CD1c-positive myeloid dendritic cell (primary cell): ENCODE measurements at regions not wholly inside any gene's neighbourhood (a gene's known extent, or its start where the extent isn't known, plus 50 kb on each side); places are given as distances from the start of the nearest gene placed in this dataset.
"Not testable (repeated sequence)": the region's sequence is repeated elsewhere in the genome, so short reads cannot be mapped to it uniquely, and the experiment has no call there.

Experiments
- DNase-seq: peaks from one replicate; pipeline ENCODE4 v3.0.0-alpha.2; 2016; ENCODE audit errors: extremely low spot score

DNA sequence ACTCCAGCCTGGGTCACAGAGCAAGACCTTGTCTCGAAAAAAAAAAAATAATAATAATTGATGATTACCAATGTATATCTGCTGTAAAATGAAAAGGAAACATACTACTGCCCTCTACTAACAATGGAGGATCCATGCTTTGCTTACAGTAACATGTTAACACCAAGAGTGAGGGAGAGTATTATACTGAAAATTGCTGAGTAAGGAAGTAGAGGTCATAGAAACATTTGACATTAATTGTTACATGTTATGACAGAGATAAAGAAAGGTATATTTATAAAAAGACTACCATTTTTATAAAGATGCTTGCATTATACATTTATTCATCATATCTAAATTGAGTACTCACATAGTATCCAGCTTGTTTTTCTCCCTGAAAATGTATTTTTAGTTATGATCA, 1989.8 kb upstream of the TENM3 start:
- no peak for DNase-seq

DNA sequence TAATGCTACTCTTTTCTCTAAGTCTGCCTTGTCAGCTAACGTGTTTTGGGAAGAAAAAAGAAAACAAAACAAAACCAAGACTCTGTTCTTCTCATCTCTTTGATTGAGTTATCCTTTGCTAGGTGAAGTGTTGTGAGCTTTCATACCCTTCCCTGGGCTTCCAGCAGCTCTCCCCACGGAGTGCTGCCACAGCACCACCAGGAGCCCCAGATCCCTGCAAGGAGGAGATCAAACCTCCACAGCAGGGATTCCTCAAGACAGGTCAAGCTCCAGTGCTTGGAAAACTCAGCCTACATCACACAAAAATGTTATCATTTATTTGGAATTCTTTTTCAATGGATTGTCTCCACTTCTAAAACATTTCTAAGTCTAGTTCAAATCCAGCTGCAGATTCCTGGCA, 1981.9 kb upstream of the TENM3 start:
- no peak for DNase-seq

DNA sequence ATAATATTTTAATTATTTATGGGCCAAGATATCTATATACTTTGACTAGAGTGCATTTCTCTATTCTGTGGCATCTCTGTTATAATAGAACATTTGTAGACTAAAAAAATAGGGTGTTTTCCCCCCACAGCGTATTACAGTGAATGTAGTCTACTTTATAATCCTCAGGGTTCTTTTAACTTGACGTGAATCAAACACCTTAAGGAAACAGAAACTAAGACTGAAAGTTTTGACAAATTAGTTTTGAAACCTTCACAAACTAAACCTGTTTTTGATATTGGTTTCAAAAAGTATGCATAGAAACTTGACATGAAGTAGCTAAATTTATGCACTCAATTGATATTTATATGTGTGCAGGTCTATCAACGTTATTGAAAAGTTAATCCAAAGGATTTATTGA, 1963.1 kb upstream of the TENM3 start:
- DNase-seq: no peak

DNA sequence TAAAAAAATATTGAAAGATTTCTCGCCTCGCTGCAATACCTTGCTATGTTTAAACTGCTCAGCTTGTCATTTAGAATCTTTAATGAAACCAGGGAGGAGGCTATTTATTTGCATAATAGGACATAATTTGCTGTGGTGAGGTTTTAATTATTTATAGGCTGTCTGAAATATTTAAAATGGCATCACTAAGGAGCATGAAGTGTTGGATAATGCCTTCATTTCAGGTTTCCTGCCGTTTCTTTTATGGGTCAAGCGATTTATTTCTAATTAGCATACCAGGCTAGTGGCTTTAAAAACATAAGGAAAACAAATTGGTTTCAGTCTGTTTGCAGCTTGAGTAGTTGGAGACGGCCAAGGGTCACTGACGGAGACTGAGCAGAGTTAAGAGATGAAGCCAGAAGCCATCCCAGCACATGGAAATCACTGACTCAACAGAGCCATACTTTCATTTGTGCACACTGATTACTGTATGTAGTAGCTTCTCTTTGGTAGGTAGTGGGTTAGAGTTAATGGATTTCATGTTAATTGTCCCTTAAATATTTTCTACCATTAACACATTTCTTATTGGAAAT, 1962.4 kb upstream of the TENM3 start:
- DNase-seq: no peak

DNA sequence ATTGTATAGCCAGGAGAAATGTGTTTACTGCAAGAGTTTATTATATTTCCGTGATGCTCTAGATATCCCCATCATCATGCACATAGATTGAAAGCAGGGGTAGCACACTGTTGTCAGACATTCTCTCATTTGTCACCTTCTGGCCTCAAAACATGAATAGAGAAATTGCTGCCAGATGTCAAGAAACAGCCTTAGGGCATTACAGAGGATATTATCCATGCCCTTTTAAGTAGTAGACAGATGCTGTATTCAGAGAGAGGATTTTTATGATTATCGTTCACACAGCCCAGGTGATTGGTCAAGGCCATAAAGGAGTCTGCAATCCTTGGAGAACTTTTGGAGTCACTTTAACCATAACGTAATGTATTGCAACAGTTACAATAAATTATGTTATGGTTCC, 1961.5 kb upstream of the TENM3 start:
- no peak for DNase-seq

DNA sequence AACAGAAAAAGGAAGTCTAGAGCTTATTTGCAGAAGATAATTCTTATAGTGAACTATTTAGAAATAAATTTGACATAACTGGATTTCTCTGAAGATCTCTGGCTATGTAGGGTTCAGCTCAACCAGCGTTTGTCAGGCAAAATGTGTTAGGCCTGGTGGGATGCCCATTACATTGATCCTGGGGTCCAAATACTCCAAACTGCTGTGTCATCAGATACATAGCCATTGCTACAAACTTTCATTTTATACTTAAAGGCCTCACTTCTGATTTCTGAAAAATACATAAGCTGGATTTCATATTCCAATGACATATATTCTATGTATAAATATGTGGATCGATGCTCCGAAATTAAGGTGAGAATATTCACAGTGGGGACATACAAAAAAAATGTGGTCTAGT, 1958.9 kb upstream of the TENM3 start:
- no peak for DNase-seq

DNA sequence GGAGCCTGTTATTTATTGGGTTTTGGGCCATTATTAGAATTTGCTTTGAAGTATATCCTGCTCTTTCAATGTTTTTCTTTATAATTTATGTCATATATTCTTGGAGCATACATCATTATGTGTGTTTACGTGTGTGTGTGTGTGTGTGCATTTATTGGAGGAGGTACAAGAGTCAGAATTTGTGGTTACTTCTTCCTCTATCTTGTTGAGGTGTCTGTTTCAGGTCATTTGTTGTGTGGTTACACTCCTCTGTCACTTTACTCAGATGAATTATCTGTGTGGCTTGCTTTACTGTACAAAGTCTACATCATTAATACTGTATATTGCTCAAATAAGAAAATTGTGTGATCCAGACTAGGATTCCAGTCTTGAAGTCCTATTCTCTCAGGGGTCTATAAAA, 1957.4 kb upstream of the TENM3 start:
- no peak for DNase-seq

DNA sequence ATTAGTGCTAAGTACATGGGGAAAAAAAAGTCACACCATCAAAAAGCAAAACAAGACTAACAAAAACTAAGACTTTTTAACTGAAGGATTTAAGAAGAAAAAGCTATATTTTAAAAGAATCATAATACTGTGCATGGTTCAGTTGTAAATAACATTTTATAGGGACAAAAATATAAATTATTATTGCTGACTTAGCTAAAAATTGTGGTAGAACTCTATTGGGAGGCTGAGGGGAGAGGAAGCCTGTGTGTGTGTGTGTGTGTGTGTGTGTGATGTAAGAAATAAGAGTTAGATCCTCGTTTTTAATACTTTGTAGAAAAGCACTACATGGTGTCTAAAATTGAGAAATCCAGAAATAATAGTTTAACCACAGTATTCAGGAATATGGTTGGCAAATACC, 1950.9 kb upstream of the TENM3 start:
- DNase-seq: no peak

DNA sequence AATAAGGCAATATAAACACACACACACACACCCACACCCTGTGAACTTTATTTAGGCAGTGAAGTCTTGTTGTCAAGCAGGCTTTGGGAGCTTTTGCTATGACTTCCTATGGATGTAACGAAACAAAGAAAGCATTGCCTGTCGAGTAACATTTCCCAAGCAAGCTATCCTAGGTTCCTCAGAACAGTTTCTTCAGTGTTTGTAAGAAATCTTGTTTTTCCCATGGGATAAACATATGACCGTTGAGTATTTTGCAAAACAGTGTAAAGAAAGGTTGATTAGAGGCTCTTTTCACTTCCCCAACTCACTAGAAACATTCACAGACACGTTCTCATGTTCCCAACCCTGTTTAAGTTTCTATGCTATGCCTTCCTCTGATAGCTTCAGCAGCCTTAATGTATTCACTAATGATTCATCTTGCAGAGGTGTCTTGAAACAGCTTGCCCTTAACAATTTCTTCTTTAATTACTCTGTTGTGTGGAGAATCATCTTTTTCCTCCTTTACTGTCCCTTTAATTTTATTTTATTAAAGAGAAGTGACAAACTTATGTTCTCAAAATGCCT, 1947.1 kb upstream of the TENM3 start:
- no peak for DNase-seq

DNA sequence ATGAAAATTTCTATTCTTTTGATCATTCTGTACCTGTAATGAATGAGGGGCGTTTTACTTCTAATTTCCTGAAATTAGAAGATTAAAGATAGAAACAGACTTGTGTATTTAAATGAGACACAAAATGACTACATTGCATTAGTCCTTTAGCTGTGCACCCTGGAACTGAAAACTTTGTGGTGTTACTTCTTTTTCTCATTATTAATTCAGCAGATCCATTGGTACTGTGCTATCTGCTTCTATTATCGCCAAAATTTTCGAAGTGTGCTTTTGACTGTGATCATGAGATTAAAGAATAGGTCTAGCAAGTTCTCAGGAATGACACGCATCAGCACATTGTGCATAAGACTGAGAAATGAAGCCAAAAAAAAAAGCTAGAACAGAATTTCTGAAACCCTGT, 1938.9 kb upstream of the TENM3 start:
- no peak for DNase-seq

DNA sequence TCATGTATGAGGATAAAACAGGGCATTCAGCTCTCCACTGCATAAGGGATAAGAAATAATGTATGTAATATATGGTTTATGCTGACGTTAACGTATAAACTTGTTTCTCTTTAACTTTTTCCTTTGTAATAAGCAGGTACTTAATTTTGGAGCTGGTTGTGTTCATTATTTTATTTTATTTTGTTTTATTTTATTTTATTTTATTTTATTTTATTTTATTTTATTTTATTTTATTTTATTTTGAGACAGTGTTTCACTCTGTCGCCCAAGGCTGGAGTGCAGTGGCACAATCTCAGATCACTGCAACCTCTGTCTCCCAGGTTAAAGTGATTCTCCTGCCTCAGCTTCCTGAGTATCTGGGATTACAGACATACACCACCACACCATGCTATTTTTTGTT, 1932.6 kb upstream of the TENM3 start:
- no peak for DNase-seq

DNA sequence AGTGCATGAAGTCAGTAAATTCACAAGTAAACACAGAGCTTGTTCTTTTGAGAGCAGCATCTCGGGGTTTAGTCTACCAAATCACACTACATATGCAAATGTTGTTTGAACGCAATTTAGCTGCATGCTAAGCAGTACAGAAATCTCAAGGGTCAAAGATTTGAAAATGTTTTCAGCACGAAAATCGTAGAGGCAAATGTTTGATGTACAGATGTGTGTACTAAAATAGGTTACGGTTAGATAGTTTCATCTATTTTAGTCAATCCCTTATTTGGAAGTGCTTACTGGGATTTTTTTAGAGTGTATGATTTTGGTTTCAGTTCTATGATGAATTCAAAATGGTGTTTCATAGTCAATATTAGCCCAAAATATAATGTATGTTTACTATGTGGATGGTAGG, 1928.2 kb upstream of the TENM3 start:
- no peak for DNase-seq

DNA sequence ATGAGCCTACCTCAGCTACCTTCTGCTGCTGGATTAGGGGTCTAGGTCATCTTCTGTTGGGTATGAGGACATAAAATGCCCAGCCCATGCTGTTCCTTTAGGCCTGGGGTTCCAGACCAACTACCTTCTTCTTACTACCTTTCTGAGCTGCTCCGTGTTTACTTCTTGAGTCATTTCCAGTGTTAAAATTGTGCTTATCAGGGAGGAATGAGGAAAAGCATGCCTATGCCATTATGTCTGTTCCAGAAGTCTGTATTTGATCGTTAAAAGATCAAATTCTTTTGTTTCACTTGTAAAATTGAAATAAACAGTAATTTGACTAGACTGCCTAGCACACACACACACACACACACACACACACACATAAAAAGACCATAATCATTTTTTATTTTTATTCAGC, 1912.7 kb upstream of the TENM3 start:
- DNase-seq: no peak

DNA sequence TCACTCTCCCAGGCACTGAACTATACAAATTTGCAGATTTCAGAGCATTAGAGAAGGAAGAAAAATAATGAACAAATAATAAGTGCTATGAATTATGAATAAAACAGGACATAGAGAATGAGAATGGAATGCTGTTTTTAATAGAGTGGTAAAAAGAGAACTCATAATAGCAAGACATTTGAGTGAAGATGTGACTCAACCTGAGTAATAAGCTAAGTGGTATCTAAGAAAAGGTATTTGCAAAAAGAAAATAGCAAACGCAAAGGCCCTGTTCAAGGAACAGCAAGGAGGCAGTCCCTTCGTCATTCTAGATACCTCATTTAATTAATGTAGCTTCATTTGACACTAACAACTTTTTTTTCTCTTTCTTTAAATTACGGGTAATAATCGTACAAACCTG, 1910.0 kb upstream of the TENM3 start:
- DNase-seq: no peak

DNA sequence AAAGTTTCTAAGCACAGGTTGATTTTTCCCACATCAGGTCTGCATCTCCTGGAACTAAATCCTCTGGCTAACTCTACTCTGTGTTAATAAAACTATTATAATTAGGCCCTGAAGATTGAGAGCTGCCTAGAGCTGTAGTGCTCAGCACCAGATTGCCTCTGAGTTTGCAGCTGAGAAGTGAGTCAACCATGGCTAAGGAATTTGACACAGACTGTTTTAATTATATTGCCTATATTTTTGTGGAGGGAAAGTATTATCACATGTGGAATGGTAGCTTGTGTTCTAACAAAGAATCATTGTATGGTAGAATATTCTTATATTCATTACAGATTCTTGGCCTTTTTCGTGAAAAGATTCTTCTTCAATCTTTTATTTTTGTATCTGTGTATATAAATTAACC, 1907.6 kb upstream of the TENM3 start:
- DNase-seq: no peak

DNA sequence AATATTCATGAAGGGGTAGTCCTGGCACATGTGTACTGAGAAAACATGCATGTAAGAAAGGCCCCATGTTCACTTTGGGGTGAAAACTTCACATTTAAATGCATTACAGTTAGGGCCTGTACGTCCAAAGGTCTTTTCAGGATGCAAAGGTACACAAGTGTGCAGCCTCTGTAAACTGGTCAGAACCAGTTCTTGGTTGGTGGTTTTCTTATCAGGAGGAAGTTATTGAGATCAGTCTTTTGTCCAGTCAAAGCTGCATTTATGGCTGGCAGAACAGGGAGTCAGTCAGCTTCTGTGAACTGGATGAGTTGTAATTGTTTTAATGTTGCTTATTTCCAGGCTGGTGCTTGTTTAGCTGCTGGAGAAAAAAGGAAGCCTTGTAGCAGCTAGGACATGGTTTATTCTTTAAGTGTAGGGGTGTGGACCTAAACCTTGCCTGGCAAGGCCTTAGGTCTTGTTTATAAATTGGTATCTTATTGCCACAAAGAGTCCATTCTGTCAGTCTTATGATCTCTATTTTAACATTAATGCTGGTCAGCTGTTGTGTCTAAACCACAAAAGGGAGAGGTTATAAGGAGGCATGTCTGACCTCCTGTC, 1906.6 kb upstream of the TENM3 start:
- no peak for DNase-seq

DNA sequence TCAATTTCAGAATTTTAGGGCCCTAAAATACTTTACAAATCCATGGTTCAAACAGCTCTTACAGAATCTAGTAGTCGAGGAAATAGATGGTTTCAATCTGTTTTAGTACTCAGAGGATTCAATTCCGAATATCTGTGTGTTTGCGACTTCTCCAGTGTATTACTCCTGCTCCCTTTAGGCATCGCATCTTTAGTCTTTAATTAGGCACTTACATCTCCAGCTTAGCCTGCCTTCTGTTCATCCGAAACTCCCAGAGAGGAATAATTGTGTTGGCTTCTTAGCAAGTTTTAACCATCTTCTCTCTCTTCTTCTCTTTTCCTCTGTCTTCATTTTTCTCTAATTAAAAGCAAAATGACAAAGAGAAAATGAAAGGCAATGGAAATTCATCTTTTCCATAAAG, 1901.3 kb upstream of the TENM3 start:
- no peak for DNase-seq

DNA sequence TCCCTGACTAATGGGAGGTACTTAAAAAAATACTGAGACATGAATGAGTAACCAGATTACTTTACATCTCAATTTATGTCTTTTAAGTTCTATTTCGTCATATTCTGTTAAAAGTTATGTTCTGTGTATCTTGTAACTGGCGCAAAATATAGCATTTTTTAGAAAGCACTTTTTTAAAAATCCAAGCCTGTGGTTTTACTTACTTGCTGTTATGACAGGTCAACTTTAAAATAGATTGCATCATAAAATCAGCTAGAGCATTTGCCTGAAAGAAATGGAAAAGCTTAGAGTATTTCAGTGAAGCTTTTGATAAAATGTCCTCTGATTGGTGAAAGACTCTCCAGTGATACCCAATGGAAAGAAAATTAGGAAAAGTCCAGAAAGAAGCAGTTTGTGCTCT, 1892.3 kb upstream of the TENM3 start:
- DNase-seq: no peak

DNA sequence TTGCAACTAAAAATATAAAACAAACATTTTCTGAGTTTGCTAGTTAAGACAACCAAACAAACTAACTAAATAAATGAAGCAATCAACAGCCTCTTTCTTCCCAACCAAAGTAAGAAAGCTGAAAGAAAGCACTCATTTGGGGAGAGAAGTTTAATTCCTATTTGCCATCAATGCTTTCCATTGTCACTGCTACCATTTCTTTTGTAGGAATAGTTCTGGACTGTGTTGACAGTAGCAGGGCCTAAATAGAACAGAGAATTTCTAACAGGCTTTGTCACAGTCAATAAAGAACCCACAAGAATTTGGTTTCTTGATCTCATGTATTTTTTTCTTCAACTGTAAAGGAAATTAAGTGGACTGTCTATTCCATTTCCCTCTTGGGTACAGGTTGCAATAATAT, 1886.4 kb upstream of the TENM3 start:
- DNase-seq: no peak

DNA sequence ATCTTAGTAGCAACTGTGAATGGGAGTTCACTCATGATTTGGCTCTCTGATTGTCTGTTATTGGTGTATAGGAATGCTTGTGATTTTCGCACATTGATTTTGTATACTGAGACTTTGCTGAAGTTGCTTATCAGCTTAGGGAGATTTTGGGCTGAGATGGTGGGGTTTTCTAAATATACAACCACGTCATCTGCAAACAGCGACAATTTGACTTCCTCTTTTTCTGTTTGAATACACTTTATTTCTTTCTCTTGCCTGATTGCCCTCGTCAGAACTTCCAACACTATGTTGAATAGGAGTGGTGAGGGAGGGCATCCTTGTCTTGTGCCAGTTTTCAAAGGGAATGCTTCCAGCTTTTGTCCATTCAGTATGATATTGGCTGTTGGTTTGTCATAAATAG, 1883.1 kb upstream of the TENM3 start:
- not testable (repeated sequence) for DNase-seq

DNA sequence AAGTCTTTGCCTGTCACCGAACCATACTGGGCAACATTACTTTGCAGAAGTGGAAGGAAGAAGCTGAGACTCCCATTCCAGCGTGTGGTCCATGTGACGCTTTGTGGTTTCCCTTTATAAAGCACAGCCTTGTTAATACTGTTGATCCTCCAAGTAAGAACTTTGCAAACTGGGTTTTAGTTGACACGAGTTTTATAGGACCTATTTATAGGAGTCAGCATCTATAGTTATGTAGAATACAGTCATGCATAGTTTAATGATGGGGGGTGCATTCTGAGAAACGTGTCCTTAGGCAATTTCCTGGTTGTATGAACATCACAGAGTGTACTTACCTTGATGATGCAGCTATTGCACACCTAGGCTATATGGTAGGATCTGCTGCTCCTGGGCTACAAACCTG, 1879.4 kb upstream of the TENM3 start:
- DNase-seq: no peak

DNA sequence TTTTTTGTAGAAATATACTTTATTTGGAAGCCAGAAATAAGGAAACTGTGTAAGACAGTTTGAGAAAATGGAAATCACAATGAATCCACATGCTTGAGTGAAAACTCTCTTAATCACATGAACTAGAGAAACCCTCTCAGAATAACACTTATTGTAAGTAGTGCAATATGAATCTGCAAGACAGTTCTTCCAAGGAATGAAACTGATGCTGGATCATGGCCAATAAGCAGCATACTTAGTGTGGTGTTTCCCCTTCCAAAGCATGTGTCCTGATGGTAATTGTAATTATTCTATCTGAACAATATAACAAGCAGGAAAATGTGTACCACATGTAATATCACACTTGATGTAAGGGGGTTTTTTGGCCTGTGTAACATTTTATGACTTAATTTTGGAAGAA, 1870.5 kb upstream of the TENM3 start:
- DNase-seq: no peak

DNA sequence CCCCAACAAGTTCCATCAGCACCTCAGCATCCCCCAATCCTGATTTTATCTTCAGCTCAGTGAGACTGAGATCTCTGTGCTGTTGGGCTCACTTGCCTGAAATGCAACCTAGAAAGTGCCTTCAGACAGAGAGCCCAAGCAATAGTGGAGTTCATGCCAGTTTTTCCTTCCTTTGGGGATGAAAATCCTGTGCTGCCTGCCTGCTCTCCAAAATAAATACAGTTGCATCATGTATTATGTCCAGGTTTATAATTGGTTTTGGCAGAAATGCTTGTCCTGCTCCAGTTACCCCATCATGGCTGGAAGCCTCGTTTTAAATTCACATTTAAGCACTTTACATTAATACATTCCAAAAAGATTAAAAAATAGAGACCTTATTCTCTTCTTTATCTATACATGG, 1865.5 kb upstream of the TENM3 start:
- DNase-seq: no peak

DNA sequence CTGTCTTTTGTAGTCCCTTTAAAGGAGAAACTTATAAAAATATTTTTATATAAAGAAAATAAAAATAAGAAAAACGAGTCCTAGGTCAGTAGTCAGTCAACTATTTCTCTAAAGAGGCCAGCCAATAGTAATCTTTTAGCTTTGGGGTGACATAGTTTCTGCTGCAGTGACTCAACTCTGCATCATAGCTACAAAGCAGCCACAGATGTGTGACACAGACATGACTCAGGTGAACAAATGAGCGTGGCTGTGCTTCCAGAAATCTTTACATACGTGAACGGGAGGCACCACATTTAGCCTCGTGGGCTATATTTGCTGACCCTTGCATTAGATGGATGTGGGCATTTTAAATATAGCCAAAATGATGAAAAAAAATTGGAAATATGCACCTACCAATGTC, 1862.5 kb upstream of the TENM3 start:
- no peak for DNase-seq
